ENCODE measurements at regions not wholly inside any gene's neighbourhood (a gene's known extent, or its start where the extent isn't known, plus 50 kb on each side); places are given as distances from the start of the nearest gene placed in this dataset.

DNA sequence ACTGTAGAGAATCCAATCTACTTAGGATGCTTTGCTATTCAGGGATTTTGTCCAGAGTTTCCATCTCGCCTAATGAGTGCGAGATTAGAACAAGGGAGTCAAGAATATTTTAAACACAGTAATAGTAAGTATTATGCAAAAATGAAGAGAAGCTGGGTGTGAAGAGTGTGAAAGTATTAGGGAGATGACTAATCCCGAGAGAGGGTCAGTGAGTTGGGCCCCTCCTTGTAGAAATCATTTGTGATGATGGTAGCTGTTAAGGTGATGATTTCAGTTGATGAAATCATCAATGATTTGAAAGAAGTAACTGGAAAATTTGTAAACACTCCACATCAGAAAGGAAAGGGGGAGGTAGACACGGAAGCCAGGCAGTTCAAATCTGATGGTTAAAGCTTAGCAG is 478.9 kb upstream of the MGAT4C start:
- DNase-seq (ENCODE audit: low spot score) = no peak
- H3K27ac ChIP-seq = no peak overlapping the region
- TF ChIP-seq CTCF (IDR thresholded peaks at IDR 0.05) = no peak
- no peak overlapping the region for H3K4me3 ChIP-seq

DNA sequence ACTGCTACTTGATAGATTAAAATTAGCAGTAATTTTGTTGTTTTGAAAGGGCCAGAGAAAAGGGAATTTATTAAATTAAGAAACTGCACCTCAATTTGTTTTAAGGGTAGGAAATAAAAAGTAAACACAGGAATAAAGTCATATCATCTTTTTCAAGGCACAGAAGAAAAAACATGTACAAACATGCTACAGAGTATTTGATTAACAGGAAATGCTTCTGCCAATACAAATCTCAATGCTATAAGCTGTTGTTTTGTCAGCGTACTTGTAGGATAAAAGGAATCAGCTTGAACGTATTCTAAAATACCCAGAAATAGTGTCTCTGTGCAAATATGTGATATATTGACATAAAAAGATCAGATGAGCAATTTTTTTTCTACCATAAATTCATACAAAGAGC is 474.0 kb upstream of the MGAT4C start:
- Histone ChIP-seq H3K27ac (no peak overlapping the region), H3K4me3 (no peak overlapping the region)
- DNase-seq (ENCODE audit: low spot score) = no peak
- TF ChIP-seq CTCF (IDR thresholded peaks at IDR 0.05) = no peak

DNA sequence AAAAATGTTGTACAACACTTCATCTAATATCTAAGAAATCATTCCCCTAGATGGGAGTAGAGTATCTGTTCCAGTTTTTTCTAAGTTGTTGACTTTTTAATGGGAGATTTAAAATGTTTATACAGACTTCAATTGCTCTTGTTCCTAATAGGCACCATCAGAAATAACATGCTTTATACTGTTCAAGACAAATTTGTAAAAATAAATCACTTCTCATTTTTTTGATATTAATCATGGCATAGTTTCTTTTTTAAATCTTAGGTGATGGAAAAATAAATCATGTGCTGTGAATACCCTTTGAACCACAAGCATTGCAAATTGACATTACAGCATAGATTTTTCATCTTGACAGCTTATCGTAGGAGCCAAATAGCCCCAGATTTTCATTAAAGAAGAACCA is 473.5 kb upstream of the MGAT4C start:
- H3K27ac ChIP-seq = no peak overlapping the region
- no peak for DNase-seq (ENCODE audit: low spot score)
- H3K4me3 ChIP-seq = no peak overlapping the region
- TF ChIP-seq CTCF (IDR thresholded peaks at IDR 0.05) = no peak

DNA sequence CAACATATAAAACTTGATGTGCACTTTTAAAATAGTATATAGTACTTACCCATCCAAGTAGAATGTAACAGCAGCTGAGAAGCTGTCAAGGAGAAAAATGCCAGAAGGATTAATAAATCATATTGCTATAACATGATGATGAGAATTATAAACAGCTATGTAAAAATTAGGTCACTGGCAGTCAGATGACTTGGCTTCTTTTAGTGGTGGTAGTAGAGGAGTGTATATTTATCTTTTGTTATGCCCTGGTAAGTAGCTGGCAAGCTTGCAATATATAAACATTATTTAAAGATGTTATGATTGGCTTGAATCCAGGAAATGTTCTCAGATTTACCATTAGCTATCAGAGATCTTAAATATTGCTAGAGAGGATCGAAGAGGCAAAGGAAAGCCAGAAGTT is 471.0 kb upstream of the MGAT4C start:
- DNase-seq (ENCODE audit: low spot score) = no peak
- Histone ChIP-seq H3K4me3 (no peak overlapping the region), H3K27ac (no peak overlapping the region)
- no peak for TF ChIP-seq CTCF (IDR thresholded peaks at IDR 0.05)

DNA sequence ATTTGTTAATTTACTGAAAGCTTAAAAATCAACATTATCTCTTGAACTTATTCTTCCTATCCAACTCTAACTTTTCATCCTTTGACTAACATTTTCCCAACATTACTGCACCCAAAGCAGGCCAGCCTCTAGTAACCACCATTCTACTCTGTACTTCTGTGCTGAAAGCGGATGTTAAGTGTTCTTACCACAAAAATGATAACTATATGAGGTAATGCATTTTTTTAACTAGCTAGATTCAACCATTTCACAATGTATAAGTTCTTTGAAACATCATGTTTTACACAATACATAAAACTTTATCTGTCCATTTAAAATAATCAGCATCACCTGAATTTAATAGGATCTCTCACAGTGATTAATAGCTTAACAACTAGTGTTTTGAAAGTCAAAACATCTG is 468.5 kb upstream of the MGAT4C start:
- H3K27ac ChIP-seq = no peak overlapping the region
- H3K4me3 ChIP-seq = no peak overlapping the region
- TF ChIP-seq CTCF (IDR thresholded peaks at IDR 0.05) = no peak
- DNase-seq (ENCODE audit: low spot score) = no peak

DNA sequence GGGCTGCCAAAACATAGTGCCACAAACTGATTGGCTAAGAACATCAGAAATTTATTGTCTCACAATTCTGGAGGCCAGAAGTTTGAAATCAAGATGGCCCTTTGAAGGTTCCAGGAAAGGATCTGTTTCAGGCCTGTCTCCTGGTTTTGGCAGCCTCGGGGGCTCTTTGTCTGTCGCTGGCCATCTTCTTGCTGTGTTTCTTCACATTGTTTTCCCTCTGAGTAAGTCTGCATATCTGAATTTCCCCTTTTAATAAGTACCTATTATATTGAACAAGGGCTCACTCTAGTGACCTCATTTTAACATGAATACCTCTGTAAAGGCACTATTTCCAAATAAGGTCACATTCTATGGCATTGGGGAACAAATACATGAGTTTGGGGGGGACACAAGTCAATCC is 467.1 kb upstream of the MGAT4C start:
- H3K27ac ChIP-seq = no peak overlapping the region
- no peak for DNase-seq (ENCODE audit: low spot score)
- H3K4me3 ChIP-seq = no peak overlapping the region
- TF ChIP-seq CTCF (IDR thresholded peaks at IDR 0.05) = no peak

DNA sequence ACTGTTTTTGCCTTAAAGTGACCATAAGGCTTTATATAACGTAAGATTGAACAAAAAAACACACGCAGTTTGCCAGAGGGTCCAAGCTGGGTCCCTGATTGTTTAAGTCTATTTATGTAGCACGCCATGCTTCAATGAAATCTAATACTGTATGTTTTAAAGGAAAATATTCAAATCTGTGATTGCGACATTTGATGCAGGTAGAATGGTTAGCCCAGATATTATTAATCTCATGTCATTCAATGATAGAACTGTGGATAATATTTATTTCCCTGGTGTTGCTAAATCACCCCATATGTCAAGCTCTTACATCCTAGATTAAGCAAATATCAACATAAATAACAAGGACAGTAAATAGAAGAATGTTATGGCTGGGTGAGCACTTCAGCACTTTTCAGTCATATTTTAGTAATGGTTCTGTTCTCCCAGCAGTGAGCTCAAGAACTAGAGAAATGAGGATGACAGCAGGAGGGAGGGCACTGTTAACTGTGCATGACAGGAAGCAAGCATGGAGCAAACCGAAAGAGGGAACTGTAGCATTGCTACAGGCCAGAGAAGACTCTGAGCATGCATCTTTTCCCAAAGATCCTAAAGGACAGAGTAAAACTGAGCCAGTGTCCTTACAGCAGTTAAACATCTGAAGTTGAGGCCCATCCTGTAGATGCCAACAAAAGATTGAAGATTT is 465.7 kb upstream of the MGAT4C start:
- TF ChIP-seq CTCF (IDR thresholded peaks at IDR 0.05) = no peak
- Histone ChIP-seq H3K4me3 (no peak overlapping the region), H3K27ac (no peak overlapping the region)
- no peak for DNase-seq (ENCODE audit: low spot score)

All from coronary artery (tissue), 2 donors.